Hippocampal formation (tissue), 2 donors: ENCODE measurements at regions not wholly inside any gene's neighbourhood (a gene's known extent, or its start where the extent isn't known, plus 50 kb on each side); places are given as distances from the start of the nearest gene placed in this dataset.
"Not testable (repeated sequence)": the region's sequence is repeated elsewhere in the genome, so short reads cannot be mapped to it uniquely, and the experiment has no call there.

Experiments used
- DNase-seq, 2 donors: peaks; one replicate each; lab custom pipeline; 2025; lab: John Stamatoyannopoulos, UW

GRCh38 chr4:116665716-116666115 is 419.7 kb downstream of the TRAM1L1 start:
- no peak for DNase-seq

GRCh38 chr4:116664198-116664597 is 421.2 kb downstream of the TRAM1L1 start:
- DNase-seq, result no peak

GRCh38 chr4:116639070-116639577 is 446.3 kb downstream of the TRAM1L1 start:
- no peak for DNase-seq

- DNase-seq, result no peak
Measured at GRCh38 chr4:116638592-116638991, 446.8 kb downstream of the TRAM1L1 start.

GRCh38 chr4:116636917-116637316 is 448.5 kb downstream of the TRAM1L1 start:
- DNase-seq, result no peak

- DNase-seq, result no peak
Measured at GRCh38 chr4:116632269-116632668, 453.1 kb downstream of the TRAM1L1 start.

GRCh38 chr4:116628598-116628997 is 456.8 kb downstream of the TRAM1L1 start:
- DNase-seq, result no peak

- no peak for DNase-seq
Measured at GRCh38 chr4:116627545-116627944, 457.8 kb downstream of the TRAM1L1 start.

GRCh38 chr4:116619508-116619907 is 465.9 kb downstream of the TRAM1L1 start:
- DNase-seq, result not testable (repeated sequence)

GRCh38 chr4:116618638-116619037 is 466.7 kb downstream of the TRAM1L1 start:
- DNase-seq, result no peak

- no peak for DNase-seq
Measured at GRCh38 chr4:116603096-116603495, 482.3 kb downstream of the TRAM1L1 start.

- no peak for DNase-seq
Measured at GRCh38 chr4:116599859-116600258, 485.5 kb downstream of the TRAM1L1 start.

- no peak for DNase-seq
Measured at GRCh38 chr4:116598980-116599789, 486.2 kb downstream of the TRAM1L1 start.

- DNase-seq, result no peak
Measured at GRCh38 chr4:116598155-116598979, 487.0 kb downstream of the TRAM1L1 start.

GRCh38 chr4:116590648-116591047 is 494.7 kb downstream of the TRAM1L1 start:
- no peak for DNase-seq

- no peak for DNase-seq
Measured at GRCh38 chr4:116588783-116589182, 496.6 kb downstream of the TRAM1L1 start.

- no peak for DNase-seq
Measured at GRCh38 chr4:116585246-116585645, 500.1 kb downstream of the TRAM1L1 start.

GRCh38 chr4:116577321-116577720 is 508.1 kb downstream of the TRAM1L1 start:
- DNase-seq, result no peak

GRCh38 chr4:116573540-116573939 is 511.8 kb downstream of the TRAM1L1 start:
- no peak for DNase-seq

- no peak for DNase-seq
Measured at GRCh38 chr4:116561768-116562167, 523.6 kb downstream of the TRAM1L1 start.

- DNase-seq, result no peak
Measured at GRCh38 chr4:116551806-116552205, 533.6 kb downstream of the TRAM1L1 start.

- DNase-seq, result no peak
Measured at GRCh38 chr4:116547632-116548031, 537.7 kb downstream of the TRAM1L1 start.

- no peak for DNase-seq
Measured at GRCh38 chr4:116546759-116547158, 538.6 kb downstream of the TRAM1L1 start.
